SIG-M5 treated with dmso at 0.1 percent for 504 hours (cell line): ENCODE measurements at regions not wholly inside any gene's neighbourhood (a gene's known extent, or its start where the extent isn't known, plus 50 kb on each side); places are given as distances from the start of the nearest gene placed in this dataset.
A peak's percentile ranks its signal among the peaks of the same experiment; 100 is the strongest.

Source experiments
- DNase-seq: peaks from one replicate; lab custom pipeline; 2025; ENCODE audit not compliant: unreplicated experiment; lab: John Stamatoyannopoulos, UW

DNA sequence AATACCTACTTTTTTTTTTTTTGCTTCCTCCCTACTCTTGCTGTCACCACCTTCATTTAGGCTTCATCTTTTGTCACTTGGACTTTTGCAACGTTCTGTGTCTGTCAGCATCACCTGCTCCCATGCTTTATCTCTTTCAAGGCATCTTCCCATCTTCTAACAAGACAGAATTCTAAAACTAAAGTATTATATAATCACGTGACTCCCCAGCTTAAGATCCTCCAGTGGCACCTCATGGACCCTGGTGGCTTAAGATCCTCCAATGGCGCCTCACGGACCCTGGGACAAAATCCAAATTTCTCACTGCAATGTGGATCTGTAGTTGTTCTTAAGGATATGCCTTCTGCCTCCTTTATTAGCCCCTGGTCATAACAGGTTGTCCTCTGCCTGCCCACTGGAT is 248.2 kb upstream of the SORL1-AS1 start:
- DNase-seq: no peak

DNA sequence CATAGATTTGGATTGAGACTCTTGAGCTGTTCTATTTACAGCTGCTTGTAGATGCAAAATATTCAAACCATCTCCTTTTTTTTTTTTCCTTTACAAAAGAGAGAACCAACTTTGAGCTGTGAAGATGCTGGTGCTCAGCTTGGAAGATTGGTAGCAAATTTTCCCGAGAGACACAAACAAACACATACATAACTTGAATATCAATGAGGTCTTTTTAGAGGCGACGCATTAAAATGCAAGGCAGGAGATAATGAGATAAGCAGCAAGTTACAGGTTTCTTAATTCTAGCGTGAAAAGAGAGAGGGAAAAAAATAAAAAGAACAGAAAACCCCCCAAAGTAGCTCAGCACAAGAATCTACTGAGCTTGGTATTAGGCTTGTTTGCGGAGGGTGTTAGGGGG is 247.0 kb upstream of the SORL1-AS1 start:
- DNase-seq: no peak

DNA sequence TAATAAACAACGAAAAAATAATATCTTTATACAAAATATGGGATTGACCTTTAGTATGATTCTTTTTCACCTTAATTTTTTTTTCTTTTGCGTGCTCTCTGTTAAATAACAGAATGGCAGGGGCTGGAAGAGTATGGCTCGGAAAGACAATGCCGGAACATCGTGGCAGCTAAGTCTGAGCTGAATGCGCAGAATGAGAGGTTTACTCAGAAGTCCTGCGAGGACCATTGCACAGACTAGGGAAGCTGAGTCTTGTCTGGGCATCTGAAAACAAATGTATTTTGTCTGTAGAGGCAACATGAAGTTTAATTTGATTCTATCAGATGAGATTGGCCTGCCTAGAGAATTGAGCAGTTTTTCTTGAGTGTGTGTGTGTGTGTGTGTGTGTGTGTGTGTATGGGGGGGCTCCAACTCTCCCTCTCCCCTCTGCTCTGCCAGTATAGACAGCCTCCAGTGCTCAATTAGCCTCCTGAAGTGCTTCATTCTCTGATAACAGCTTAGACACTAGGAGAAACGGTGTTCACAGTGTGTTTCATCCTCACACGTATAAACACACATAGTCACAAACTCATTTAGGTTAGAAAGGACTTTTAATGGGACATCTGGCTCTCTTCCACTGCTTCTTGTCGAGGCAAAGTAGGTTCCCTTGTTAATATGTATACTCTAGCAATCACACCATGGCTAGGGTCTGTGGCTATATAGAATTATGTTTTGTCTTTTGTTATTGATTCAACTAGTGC is 244.3 kb upstream of the SORL1-AS1 start:
- no peak for DNase-seq

DNA sequence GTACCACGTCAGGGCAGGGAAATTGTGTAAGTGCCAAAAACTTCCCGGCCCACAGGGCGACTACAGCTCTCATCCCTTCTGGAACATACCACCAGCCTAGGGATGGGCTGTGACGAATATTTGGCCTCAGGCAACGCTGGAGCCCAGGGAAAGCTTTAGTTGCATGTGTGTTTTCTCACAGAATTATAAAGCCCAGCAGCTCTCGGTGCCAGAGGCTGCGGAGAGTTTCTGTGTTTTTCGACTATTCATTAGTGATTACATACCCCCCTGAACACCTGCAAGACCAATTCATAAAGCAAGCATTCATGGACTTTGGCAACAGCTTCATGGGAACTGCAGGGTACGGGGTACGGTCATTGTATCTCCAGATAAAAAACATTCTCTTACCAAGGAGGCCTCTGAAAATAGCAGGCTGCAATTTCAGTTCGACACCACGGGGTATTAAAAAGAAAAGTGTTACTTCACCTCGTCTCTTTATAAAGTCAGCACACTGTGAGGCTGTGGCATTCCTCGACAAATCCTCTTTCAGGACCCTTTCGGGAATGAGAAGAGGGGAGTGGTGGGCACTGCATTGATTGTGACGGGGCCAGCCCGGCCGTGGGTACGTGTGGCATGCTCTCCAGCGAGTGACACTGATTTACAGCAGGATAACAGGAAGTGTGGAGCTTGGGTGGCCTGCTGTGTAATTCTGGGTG is 243.6 kb upstream of the SORL1-AS1 start:
- no peak for DNase-seq

DNA sequence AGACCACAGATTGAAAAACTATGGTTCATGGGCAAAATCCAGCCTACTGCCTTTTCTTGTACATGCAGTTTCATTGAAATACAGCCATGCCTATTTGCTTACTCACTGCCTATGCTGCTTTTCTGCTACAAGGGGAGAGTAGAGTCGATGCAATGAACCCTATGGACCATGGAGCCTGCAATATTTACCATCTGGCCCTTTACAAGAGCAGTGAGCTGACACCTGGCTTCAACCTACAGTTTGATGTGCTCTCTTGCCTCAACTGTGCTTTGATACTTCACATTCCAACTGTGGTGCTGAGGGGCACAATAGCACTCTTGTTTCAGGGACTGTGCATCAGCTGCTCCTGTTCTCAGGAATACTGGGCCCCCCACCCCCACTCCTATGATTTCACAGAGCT is 239.5 kb upstream of the SORL1-AS1 start:
- no peak for DNase-seq

DNA sequence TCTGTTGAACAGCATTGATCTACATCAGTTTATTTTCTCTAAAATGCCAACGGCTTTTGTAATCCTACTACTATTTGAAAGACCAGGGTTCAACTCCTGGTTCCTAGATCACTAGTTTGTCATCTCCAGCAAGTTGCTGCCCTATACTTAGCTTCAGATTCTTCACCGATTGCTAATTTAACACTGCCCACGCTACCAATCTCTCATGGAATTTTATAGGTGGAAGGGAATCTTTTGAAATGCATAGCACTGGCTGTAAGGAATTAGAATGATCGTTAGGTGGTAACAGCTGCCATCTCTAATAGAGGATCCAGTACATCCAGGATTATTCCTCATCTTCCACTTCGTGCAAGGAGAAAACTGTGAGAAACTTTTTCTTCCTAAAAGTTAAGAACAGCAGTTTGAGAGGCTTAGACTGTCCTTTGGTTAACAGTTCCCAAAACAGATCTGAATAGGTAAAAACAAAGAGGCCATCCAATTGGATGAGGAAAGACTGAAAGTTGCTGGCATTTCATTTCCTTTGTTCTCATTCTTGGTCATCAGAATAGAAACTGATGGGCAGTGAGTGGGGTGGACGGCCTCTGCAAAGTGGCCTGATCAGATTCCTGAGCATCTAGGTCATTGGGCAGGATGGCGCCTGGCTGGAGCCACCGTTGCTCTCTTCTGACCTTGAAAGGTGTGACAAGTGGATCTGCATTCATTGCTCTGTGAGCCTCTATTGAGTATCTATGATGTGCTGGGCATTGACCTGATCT is 236.3 kb upstream of the SORL1-AS1 start:
- DNase-seq: no peak

DNA sequence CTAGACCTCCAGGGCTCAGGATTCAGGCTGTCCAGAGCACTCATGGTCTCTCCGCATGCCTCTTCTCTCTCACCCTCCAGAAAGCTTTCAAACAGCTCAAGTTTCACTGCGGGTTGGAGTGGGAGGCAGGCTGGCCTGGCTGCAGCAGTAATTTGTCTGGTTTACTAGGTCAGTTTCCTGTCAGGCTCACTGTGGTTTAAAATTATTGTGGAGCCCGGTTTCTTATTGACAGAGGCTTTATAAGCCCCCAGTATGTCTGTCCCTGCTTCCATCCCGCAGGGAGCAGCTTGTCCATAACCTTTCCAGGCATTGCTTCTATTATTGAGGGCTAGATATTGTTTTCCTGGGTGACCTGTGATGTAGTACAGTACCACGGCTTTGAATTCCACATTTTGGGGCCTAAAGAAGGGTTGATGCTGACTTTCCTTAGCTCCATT is 235.3 kb upstream of the SORL1-AS1 start:
- DNase-seq: no peak

DNA sequence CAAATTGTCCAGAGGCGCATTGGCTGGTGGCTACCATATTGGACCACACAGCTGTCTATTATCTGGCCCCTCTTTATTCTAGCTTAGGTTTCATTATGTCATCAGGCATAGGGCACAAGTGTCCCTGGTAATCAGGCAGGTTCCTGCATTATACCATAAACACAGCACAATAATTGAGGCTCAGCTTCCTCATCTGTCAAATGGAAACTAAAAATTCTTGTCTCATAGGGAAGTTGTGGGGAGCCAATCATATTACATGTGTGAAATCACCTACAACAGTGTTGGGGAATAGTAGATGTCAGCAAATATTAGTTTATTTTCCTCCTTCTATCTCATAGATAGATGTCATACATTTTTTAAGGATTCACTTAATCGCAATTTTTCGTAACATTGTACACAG is 231.0 kb upstream of the SORL1-AS1 start:
- peak; percentile 14 for DNase-seq
